Suprapubic skin (tissue), 3 donors: ENCODE measurements at regions not wholly inside any gene's neighbourhood (a gene's known extent, or its start where the extent isn't known, plus 50 kb on each side); places are given as distances from the start of the nearest gene placed in this dataset.

Source experiments
- CTCF ChIP-seq, 2 donors: fragments of 200-600 bp in 1 of 2; fragments of 450-650 bp in 1 of 2; sonication (generic) in 1 of 2; IDR thresholded peaks; one replicate each; pipeline ENCODE4 v1.5.1; 2016 to 2019; ENCODE audit warnings: antibody characterized with exemption in 2 of 2, mild to moderate bottlenecking in 1 of 2, moderate library complexity in 1 of 2
- POLR2AphosphoS5 ChIP-seq, 3 donors: sonication (generic); formaldehyde crosslinking; IDR thresholded peaks; one replicate each; pipeline ENCODE4 v1.6.1; 2017; ENCODE audit warnings: antibody characterized with exemption in 3 of 3

GRCh38 chr15:79171320-79172031 is 80.9 kb upstream of the RASGRF1 start:
- TF ChIP-seq CTCF (IDR thresholded peaks at IDR 0.05), result no peak
- TF ChIP-seq POLR2AphosphoS5 (IDR thresholded peaks at IDR 0.05), result no peak
